Thymus (tissue), 11 donors: ENCODE measurements at regions not wholly inside any gene's neighbourhood (a gene's known extent, or its start where the extent isn't known, plus 50 kb on each side); places are given as distances from the start of the nearest gene placed in this dataset.

Experiments used
- DNase-seq, 9 donors: peaks; one replicate each; pipeline ENCODE4 v3.0.0-alpha.2; 2013; ENCODE audit warnings: low spot score in 9 of 9, low read depth in 6 of 9, missing footprints in 1 of 9
- H3K27ac ChIP-seq, 2 donors: one replicate each; pipeline ENCODE4 v1.5.1; 2013; ENCODE audit warnings: control low read depth in 1 of 2, low read depth in 1 of 2, low read length in 1 of 2, mild to moderate bottlenecking in 1 of 2, moderate library complexity in 1 of 2
- H3K27me3 ChIP-seq, 2 donors: one replicate each; pipeline ENCODE4 v1.5.1; 2013; ENCODE audit warnings: low read length in 1 of 2; ENCODE audit not compliant: control insufficient read depth in 2 of 2, insufficient read depth in 1 of 2
- H3K36me3 ChIP-seq, 2 donors: one replicate each; pipeline ENCODE4 v1.5.1; 2013; ENCODE audit warnings: low read length in 1 of 2, mild to moderate bottlenecking in 1 of 2, moderate library complexity in 1 of 2; ENCODE audit not compliant: control insufficient read depth in 2 of 2, insufficient read depth in 2 of 2
- H3K4me1 ChIP-seq, 2 donors: one replicate each; pipeline ENCODE4 v1.5.1; 2013; ENCODE audit warnings: low read length in 2 of 2; ENCODE audit not compliant: control insufficient read depth in 2 of 2, insufficient read depth in 2 of 2
- H3K4me3 ChIP-seq, 2 donors: one replicate each; pipeline ENCODE4 v1.5.1; 2013; ENCODE audit warnings: low read length in 2 of 2, control low read depth in 1 of 2, mild to moderate bottlenecking in 1 of 2
- H3K9me3 ChIP-seq, 2 donors: one replicate each; pipeline ENCODE4 v1.5.1; 2013; ENCODE audit warnings: low read length in 1 of 2, mild to moderate bottlenecking in 1 of 2; ENCODE audit not compliant: control insufficient read depth in 2 of 2, insufficient read depth in 1 of 2
- WGBS: extraction: QIAGEN DNeasy Blood & Tissue Kit; methylation state at CpG from one replicate; pipeline ENCODE4 v1.1.7; 2013; 5-methylcytosine and 5-hydroxymethylcytosine counted together
- donor health status: healthy.

DNA sequence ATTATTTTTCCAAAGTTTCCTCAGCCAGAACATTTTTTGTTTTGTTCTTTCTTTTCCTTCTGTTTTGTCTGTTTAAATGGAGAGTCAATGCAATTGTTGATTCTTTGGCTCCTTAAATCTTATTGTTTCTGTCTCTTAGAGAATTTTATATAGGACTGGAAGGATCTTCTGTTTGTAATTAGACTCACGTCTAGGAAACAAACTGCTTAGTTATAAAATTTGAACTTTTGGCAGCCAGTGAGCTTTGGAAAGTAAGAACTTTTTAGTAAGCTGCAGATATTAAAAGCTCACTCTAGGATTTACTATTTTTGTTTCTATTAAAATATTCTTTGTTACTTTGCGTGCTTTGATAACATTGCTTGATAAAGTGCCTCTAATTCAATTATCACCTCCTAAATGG is 109.8 kb upstream of the HNRNPU start:
- H3K4me1 ChIP-seq, result no peaks in the 10 kb centered on the region
- no peaks in the 10 kb centered on the region for H3K27me3 ChIP-seq
- H3K9me3 ChIP-seq, result no peaks in the 10 kb centered on the region
- H3K4me3 ChIP-seq, result no peak overlapping the region
- DNase-seq, result no peak
- no peaks in the 10 kb centered on the region for H3K36me3 ChIP-seq
- WGBS, result over 99% methylated on average over 2 of the region's 2 CpGs
- no peak overlapping the region for H3K27ac ChIP-seq

DNA sequence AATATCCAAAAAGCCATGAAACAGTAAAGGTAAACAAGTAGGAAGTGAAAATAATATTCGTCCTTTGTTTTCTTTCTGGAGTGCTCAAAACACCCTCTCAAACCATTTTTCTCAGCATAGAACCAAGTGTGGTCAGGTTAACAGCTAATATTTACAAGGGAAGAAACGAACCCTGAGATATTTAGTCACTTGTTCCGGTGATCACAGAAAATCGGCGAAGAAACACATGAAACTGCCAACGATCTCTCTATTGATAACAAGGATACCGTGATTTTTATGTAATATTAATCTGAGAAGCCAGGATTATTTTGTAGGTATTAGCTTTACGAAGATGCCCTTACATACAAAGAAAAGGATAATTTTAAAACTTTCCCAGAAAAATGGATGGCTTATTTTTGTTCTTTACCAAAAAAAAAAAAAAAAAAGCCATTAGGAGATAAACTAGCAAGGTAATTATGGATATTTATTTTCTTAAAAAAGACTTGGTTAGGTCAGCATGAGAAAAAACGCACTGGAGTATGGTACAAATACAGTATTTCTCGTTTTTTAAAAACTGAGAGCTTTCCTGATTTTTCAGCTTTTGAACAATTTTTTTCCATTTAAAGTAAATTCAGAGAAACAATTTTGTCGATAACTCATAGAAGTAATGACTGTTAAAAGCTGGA is 107.3 kb upstream of the HNRNPU start:
- 22% methylated on average over 11 of the region's 11 CpGs for WGBS

DNA sequence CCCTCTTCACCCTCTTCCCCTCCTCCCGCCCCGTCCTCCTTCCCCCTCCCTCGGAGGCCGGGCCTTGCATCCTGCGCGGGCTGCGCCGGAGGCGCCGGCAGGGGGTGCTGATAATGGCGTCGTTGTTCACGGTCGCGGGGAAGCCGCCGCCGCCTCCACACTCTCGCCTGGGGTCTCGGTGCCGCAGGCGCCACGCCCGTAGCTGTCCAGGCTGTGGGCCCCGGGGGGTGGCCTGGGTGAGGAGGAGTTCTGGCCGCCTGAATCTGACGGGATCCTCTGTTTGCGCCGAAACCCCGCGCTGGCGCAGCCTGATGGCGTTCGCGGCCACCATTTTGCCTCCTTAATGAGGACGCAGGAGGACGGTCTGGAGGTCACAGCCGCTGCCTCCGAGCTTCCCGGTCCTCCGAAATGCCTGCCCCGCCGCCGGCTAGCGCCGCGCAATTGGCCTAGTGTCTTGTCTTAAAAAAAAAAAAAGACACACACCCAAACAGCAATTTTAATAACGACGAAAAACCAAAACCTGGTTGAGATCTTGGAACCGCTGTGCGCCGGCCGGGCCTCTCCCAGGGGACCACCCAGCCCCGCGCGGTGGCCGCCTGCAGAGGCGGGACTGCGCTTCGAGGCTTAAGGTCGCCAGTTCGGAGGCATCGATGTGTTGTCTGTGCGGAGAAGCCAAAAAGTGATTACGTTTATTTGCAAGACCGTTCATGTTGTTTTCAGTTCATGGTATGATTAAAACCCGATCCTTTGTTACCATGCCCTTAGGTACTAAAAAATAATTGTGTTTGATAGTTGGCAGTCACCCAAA is 106.6 kb upstream of the HNRNPU start:
- Histone ChIP-seq H3K4me1 (peaks cover 0 to 3% of the 10 kb centered on the region in 2 donors), H3K27ac (peak overlapping the region; percentile 100), H3K36me3 (no peaks in the 10 kb centered on the region), H3K27me3 (no peaks in the 10 kb centered on the region), H3K4me3 (peak overlapping the region; percentile 86 to 98), H3K9me3 (no peaks in the 10 kb centered on the region)
- DNase-seq, result peak; percentile 86 to 97 (median 93)
- under 1% methylated on average over 67 of the region's 67 CpGs for WGBS

More for the DNA sequence above, 107.3 kb upstream of the HNRNPU start:
- Histone ChIP-seq H3K9me3 (no peaks in the 10 kb centered on the region), H3K27me3 (no peaks in the 10 kb centered on the region), H3K27ac (peak overlapping the region; percentile 100), H3K4me3 (peak overlapping the region; percentile 86 to 98), H3K4me1 (peaks cover 0 to 3% of the 10 kb centered on the region in 2 donors), H3K36me3 (no peaks in the 10 kb centered on the region)
- DNase-seq, result peak in 2 of 9 donors; percentile 24 to 51

DNA sequence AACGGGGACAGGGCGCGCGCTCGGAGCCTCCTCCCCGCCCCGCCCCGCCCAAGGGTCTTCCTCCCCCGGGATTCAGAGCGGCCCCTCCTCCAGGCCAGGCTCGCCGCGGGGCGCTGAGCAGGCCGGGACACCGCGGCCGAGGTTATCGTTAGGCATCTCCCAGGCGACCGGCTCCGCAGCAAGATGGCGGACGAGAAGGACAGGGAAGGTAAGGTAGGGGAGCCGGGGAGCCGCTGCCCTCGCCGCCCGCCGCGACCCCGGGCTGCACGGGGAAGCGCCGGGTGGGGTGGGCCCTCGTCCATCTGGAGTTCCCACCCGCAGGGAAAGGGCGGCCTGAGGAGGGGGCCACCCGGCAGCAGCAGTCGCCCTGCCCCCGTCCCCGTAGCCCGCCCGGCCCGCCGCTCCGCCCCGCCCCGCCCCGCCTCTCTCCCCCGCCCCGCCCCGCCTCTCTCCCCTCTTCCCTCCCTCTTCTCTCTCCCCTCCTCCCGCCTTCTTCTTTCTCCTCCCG is 105.9 kb upstream of the HNRNPU start:
- WGBS, result 1% methylated on average over 54 of the region's 55 CpGs
- peaks cover 0 to 3% of the 10 kb centered on the region in 2 donors for H3K4me1 ChIP-seq
- peak overlapping the region; percentile 96 to 97 for H3K27ac ChIP-seq
- no peaks in the 10 kb centered on the region for H3K9me3 ChIP-seq
- H3K36me3 ChIP-seq, result no peaks in the 10 kb centered on the region
- peak in 6 of 9 donors; percentile 53 to 86 (median 66) for DNase-seq
- H3K27me3 ChIP-seq, result no peaks in the 10 kb centered on the region
- H3K4me3 ChIP-seq, result peak overlapping the region; percentile 86 to 87

DNA sequence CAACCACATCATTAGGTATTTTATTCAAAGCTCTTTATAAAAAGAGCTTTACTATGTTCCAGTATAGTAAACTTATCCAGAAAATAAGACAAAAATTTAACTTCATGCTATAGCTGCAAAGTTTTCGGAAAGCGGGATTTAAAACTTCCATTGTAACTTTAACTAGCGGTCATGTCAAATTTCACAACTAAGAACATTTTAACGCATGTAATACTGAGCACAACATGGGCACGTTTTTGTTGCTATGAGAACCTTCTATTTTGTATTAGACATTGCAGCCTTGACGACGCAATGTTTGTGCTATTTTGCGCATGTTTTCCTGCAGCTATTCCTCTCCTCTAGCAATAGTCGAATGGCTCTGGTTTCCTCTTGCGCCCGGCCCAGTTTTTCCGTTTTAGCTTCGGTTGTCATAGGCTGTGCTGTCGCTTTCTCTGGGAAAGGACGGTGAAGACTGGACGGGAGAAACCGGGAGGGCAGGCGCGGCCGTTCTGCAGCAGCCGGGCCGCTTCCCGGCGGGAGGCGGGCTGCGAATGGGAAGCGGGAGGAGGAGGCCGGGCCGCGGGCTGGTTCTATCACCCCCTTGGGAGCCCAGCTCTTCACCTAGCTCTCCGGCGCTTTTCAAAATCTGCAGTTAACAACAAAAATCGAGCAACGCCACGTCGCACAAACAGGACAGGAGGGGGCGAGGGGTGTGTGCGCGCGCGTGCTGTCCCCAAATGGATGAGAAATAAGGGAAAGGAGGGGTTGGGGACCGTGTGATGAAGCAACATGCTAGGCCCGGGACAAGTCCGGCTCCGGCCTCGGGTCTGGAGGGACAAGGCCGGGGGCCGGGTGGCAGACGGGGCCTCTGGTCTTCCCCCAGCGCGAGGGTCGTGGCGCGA is 105.3 kb upstream of the HNRNPU start:
- no peaks in the 10 kb centered on the region for H3K27me3 ChIP-seq
- DNase-seq, result peak; percentile 32 to 82 (median 54)
- H3K4me3 ChIP-seq, result peak overlapping the region; percentile 86 to 87
- H3K27ac ChIP-seq, result peak overlapping the region; percentile 96 to 97
- H3K9me3 ChIP-seq, result no peaks in the 10 kb centered on the region
- H3K36me3 ChIP-seq, result no peaks in the 10 kb centered on the region
- H3K4me1 ChIP-seq, result peaks cover 0 to 6% of the 10 kb centered on the region in 2 donors
- 6% methylated on average over 54 of the region's 54 CpGs for WGBS

DNA sequence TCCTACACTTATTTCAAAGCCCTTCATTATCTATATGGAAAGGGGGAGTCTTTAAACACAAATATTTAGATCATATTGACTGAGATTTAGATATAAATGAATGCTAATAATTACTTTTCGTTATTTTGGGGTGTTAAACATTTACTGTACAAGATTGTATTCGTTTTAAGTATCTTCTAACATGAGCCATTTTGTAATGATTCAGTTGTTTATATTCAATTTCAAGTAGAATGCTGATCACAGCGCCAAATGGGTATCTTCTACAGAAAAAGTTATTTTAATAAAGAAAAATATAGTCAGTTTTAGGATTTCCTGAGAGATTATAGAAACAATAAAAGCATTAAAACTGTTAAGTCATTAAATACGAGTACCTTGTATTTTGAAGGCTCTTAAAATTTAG is 104.5 kb upstream of the HNRNPU start:
- WGBS, result 92% methylated on average over 4 of the region's 4 CpGs
- no peak overlapping the region for H3K4me3 ChIP-seq
- H3K27me3 ChIP-seq, result no peaks in the 10 kb centered on the region
- no peak for DNase-seq
- no peaks in the 10 kb centered on the region for H3K36me3 ChIP-seq
- H3K4me1 ChIP-seq, result peaks cover 4 to 12% of the 10 kb centered on the region in 2 donors
- H3K9me3 ChIP-seq, result no peaks in the 10 kb centered on the region
- H3K27ac ChIP-seq, result peak overlapping the region in 1 of 2 donors; percentile 96

DNA sequence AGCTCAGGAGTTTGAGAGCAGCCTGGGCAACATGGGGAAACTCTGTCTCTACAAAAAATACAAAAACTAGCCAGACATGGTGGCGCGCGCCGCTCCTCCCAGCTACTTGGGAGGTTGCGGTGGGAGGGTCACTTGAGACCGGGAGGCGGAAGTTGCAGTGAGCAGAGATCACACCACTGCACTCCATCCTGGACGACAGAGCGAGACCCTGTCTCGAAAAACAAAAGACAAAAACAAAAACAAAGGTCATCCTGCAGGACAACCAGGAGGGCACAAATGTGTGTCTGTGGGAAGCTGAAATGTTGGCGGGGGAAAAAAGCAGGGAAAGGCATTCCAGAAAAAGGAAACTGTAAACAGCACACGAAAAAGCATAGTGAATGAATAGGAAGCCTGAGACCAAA is 104.1 kb upstream of the HNRNPU start:
- H3K4me3 ChIP-seq, result no peak overlapping the region
- H3K36me3 ChIP-seq, result no peaks in the 10 kb centered on the region
- DNase-seq, result no peak
- peaks cover 4 to 14% of the 10 kb centered on the region in 2 donors for H3K4me1 ChIP-seq
- peak overlapping the region in 1 of 2 donors; percentile 26 for H3K27ac ChIP-seq
- H3K27me3 ChIP-seq, result no peaks in the 10 kb centered on the region
- 95% methylated on average over 12 of the region's 12 CpGs for WGBS
- no peaks in the 10 kb centered on the region for H3K9me3 ChIP-seq

DNA sequence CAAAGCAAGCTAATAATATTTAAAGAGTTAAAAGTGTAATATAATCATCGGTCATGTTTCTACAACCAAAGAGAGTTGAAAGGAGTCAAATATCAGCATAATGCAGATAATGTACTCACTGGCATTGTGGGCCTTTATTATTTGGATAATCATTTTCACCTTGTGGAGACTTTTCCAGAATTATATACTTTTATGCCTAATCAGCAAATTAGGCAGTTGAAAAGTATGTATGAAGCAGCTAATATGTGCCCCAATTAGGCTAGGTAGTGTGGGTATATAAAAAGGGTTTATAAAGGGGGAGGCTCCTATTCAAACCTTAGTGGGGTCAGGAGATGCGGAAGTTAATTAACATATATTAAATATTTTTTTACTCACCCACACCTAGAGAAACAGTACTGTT is 102.8 kb upstream of the HNRNPU start:
- H3K27me3 ChIP-seq, result no peaks in the 10 kb centered on the region
- no peaks in the 10 kb centered on the region for H3K36me3 ChIP-seq
- H3K4me1 ChIP-seq, result peaks cover 4 to 14% of the 10 kb centered on the region in 2 donors
- no peak for DNase-seq
- no peak overlapping the region for H3K27ac ChIP-seq
- no peak overlapping the region for H3K4me3 ChIP-seq
- no peaks in the 10 kb centered on the region for H3K9me3 ChIP-seq
- WGBS, result 99% methylated on average over 2 of the region's 2 CpGs
